ENCODE measurements at regions not wholly inside any gene's neighbourhood (a gene's known extent, or its start where the extent isn't known, plus 50 kb on each side); places are given as distances from the start of the nearest gene placed in this dataset.
"Not testable (repeated sequence)": the region's sequence is repeated elsewhere in the genome, so short reads cannot be mapped to it uniquely, and the experiment has no call there.

- H3K36me3 ChIP-seq, result no peaks in the 10 kb centered on the region
- DNase-seq, result no peak
Observed at GRCh38 chr5:124527220-124527991, 219.0 kb downstream of the ZNF608 start.

GRCh38 chr5:124526079-124526478 lies 220.4 kb downstream of the ZNF608 start:
- DNase-seq; H3K4me1 ChIP-seq; H3K27me3 ChIP-seq; H3K27ac ChIP-seq; H3K4me3 ChIP-seq; H3K36me3 ChIP-seq; H3K9me3 ChIP-seq (replicated peaks): not testable (repeated sequence)

More at GRCh38 chr5:124527220-124527991, 219.0 kb downstream of the ZNF608 start:
- no peak overlapping the region for H3K27ac ChIP-seq
- H3K27me3 ChIP-seq, result no peaks in the 10 kb centered on the region
- no peaks in the 10 kb centered on the region for H3K4me1 ChIP-seq
- no peaks in the 10 kb centered on the region for H3K9me3 ChIP-seq (replicated peaks)
- H3K4me3 ChIP-seq, result no peak overlapping the region

- DNase-seq, result no peak
- Histone ChIP-seq H3K27me3 (no peaks in the 10 kb centered on the region), H3K4me3 (no peak overlapping the region)
Observed at GRCh38 chr5:124524552-124525232, 221.7 kb downstream of the ZNF608 start.

GRCh38 chr5:124523897-124524296 lies 222.5 kb downstream of the ZNF608 start:
- H3K27me3 ChIP-seq, result no peaks in the 10 kb centered on the region
- no peak for DNase-seq
- H3K4me3 ChIP-seq, result no peak overlapping the region
- no peaks in the 10 kb centered on the region for H3K9me3 ChIP-seq (replicated peaks)
- no peaks in the 10 kb centered on the region for H3K36me3 ChIP-seq
- no peaks in the 10 kb centered on the region for H3K4me1 ChIP-seq
- H3K27ac ChIP-seq, result no peak overlapping the region

More at GRCh38 chr5:124524552-124525232, 221.7 kb downstream of the ZNF608 start:
- no peak overlapping the region for H3K27ac ChIP-seq
- H3K4me1 ChIP-seq, result no peaks in the 10 kb centered on the region
- no peaks in the 10 kb centered on the region for H3K9me3 ChIP-seq (replicated peaks)
- H3K36me3 ChIP-seq, result no peaks in the 10 kb centered on the region

- Histone ChIP-seq H3K4me3 (no peak overlapping the region), H3K27ac (no peak overlapping the region), H3K9me3 (replicated peaks) (no peaks in the 10 kb centered on the region), H3K4me1 (no peaks in the 10 kb centered on the region), H3K27me3 (no peaks in the 10 kb centered on the region), H3K36me3 (no peaks in the 10 kb centered on the region)
- no peak for DNase-seq
Observed at GRCh38 chr5:124522992-124523391, 223.4 kb downstream of the ZNF608 start.

- H3K9me3 ChIP-seq (replicated peaks), result no peaks in the 10 kb centered on the region
- H3K27me3 ChIP-seq, result no peaks in the 10 kb centered on the region
- no peak overlapping the region for H3K27ac ChIP-seq
- H3K4me3 ChIP-seq, result no peak overlapping the region
- no peak for DNase-seq
- no peaks in the 10 kb centered on the region for H3K4me1 ChIP-seq
- H3K36me3 ChIP-seq, result no peaks in the 10 kb centered on the region
Observed at GRCh38 chr5:124521461-124522230, 224.8 kb downstream of the ZNF608 start.

GRCh38 chr5:124519396-124519795 lies 227.0 kb downstream of the ZNF608 start:
- DNase-seq, result peak in 1 of 2 experiments; percentile 8
- Histone ChIP-seq H3K27me3 (no peaks in the 10 kb centered on the region), H3K27ac (no peak overlapping the region), H3K4me1 (no peaks in the 10 kb centered on the region), H3K36me3 (no peaks in the 10 kb centered on the region), H3K9me3 (replicated peaks) (no peaks in the 10 kb centered on the region), H3K4me3 (no peak overlapping the region)

- no peak for DNase-seq
- H3K27me3 ChIP-seq, result no peaks in the 10 kb centered on the region
- no peaks in the 10 kb centered on the region for H3K4me1 ChIP-seq
- no peak overlapping the region for H3K4me3 ChIP-seq
- H3K27ac ChIP-seq, result no peak overlapping the region
- H3K9me3 ChIP-seq (replicated peaks), result no peaks in the 10 kb centered on the region
- H3K36me3 ChIP-seq, result no peaks in the 10 kb centered on the region
Observed at GRCh38 chr5:124516567-124516966, 229.9 kb downstream of the ZNF608 start.

GRCh38 chr5:124515497-124516245 lies 230.8 kb downstream of the ZNF608 start:
- DNase-seq, result no peak
- H3K9me3 ChIP-seq (replicated peaks), result no peaks in the 10 kb centered on the region
- no peaks in the 10 kb centered on the region for H3K36me3 ChIP-seq
- no peaks in the 10 kb centered on the region for H3K4me1 ChIP-seq
- H3K27me3 ChIP-seq, result no peaks in the 10 kb centered on the region
- no peak overlapping the region for H3K27ac ChIP-seq
- H3K4me3 ChIP-seq, result no peak overlapping the region

- Histone ChIP-seq H3K27ac (no peak overlapping the region), H3K36me3 (no peaks in the 10 kb centered on the region), H3K4me3 (no peak overlapping the region), H3K4me1 (no peaks in the 10 kb centered on the region), H3K27me3 (no peaks in the 10 kb centered on the region), H3K9me3 (replicated peaks) (no peaks in the 10 kb centered on the region)
- no peak for DNase-seq
Observed at GRCh38 chr5:124514956-124515355, 231.5 kb downstream of the ZNF608 start.

- no peak for DNase-seq
- Histone ChIP-seq H3K4me3 (no peak overlapping the region), H3K27ac (no peak overlapping the region), H3K9me3 (replicated peaks) (no peaks in the 10 kb centered on the region), H3K4me1 (no peaks in the 10 kb centered on the region), H3K27me3 (no peaks in the 10 kb centered on the region), H3K36me3 (no peaks in the 10 kb centered on the region)
Observed at GRCh38 chr5:124512952-124513632, 233.3 kb downstream of the ZNF608 start.

- Histone ChIP-seq H3K36me3 (no peaks in the 10 kb centered on the region), H3K9me3 (replicated peaks) (no peaks in the 10 kb centered on the region), H3K27ac (no peak overlapping the region), H3K27me3 (no peaks in the 10 kb centered on the region), H3K4me1 (no peaks in the 10 kb centered on the region), H3K4me3 (no peak overlapping the region)
- no peak for DNase-seq
Observed at GRCh38 chr5:124512236-124512635, 234.2 kb downstream of the ZNF608 start.

- H3K9me3 ChIP-seq (replicated peaks), result no peaks in the 10 kb centered on the region
- no peak for DNase-seq
Observed at GRCh38 chr5:124511791-124512190, 234.6 kb downstream of the ZNF608 start.

GRCh38 chr5:124507688-124508087 lies 238.8 kb downstream of the ZNF608 start:
- no peaks in the 10 kb centered on the region for H3K9me3 ChIP-seq (replicated peaks)
- no peak overlapping the region for H3K27ac ChIP-seq
- H3K36me3 ChIP-seq, result no peaks in the 10 kb centered on the region
- no peak overlapping the region for H3K4me3 ChIP-seq
- no peaks in the 10 kb centered on the region for H3K4me1 ChIP-seq
- DNase-seq, result no peak
- no peaks in the 10 kb centered on the region for H3K27me3 ChIP-seq

More at GRCh38 chr5:124511791-124512190, 234.6 kb downstream of the ZNF608 start:
- no peak overlapping the region for H3K27ac ChIP-seq
- no peaks in the 10 kb centered on the region for H3K36me3 ChIP-seq
- no peaks in the 10 kb centered on the region for H3K4me1 ChIP-seq
- H3K27me3 ChIP-seq, result no peaks in the 10 kb centered on the region
- H3K4me3 ChIP-seq, result no peak overlapping the region

Data from SJCRH30 (cell line).